GM12878 (cell line): ENCODE measurements at regions not wholly inside any gene's neighbourhood (a gene's known extent, or its start where the extent isn't known, plus 50 kb on each side); places are given as distances from the start of the nearest gene placed in this dataset.

Experiments used
- ATAC-seq: fragments of 200-7000 bp; cut with Tn5 transposase; 3 replicates; pipeline ENCODE4 v1.9.1; 2020; ENCODE audit warnings: mild to moderate bottlenecking, moderate library complexity
- BruUV-seq: library from RNA; stranded (reverse); fragments of 400-500 nt; replicated peaks from 2 replicates; lab custom pipeline; 2021; lab: Mats Ljungman, UMichigan
- CTCF ChIA-PET: fragments of 300-600 bp; sonication (Branson Sonifier 250); formaldehyde crosslinking; extraction: SDS; loops from one replicate; lab custom pipeline; 2021; ENCODE audit warnings: inconsistent platforms; lab: Yijun Ruan, JAX
- POLR2A ChIA-PET: fragments of 350-600 bp; formaldehyde crosslinking; extraction: SDS; loops from one replicate; lab custom pipeline; 2021; ENCODE audit warnings: inconsistent platforms; lab: Charles Lee
- RAD21 ChIA-PET: fragments of 300-600 bp; sonication (Branson Sonifier 250); formaldehyde crosslinking; loops from one replicate; lab custom pipeline; 2023; ENCODE audit warnings: antibody characterized with exemption; ENCODE audit not compliant: unreplicated experiment; lab: Charles Lee
- SMC1A ChIA-PET: fragments of 300-600 bp; sonication (Branson Sonifier 250); formaldehyde crosslinking; loops from one replicate; lab custom pipeline; 2023; ENCODE audit not compliant: unreplicated experiment, uncharacterized antibody; lab: Charles Lee
- DNase-seq: peaks from one replicate; pipeline ENCODE4 v3.0.0-alpha.2; 2011; ENCODE audit warnings: low read depth, low spot score
- FAIRE-seq: peaks from 3 replicates; lab custom pipeline; 2011; peaks lifted over from hg19 to GRCh38; lab: Jason Lieb, UNC
- H2AFZ ChIP-seq: 2 replicates; pipeline ENCODE4 v1.6.0; 2011; ENCODE audit warnings: low read depth, low read length, control low read depth; ENCODE audit not compliant: control insufficient read depth
- H3K27ac ChIP-seq: 2 replicates; pipeline ENCODE4 v1.5.1; 2011; ENCODE audit warnings: control low read depth; ENCODE audit not compliant: control insufficient read depth, insufficient read depth
- H3K27me3 ChIP-seq, 2 experiments: replicated peaks in 1 of 2; 2 replicates each; pipeline versions ENCODE4 v1.6.0 to v1.6.1; 2011; ENCODE audit warnings: low read length in 1 of 2; ENCODE audit not compliant: control insufficient read depth in 2 of 2, insufficient read depth in 2 of 2
- H3K36me3 ChIP-seq, 2 experiments: 2 replicates each; pipeline ENCODE4 v1.5.1; 2011; ENCODE audit warnings: low read length in 1 of 2; ENCODE audit not compliant: control insufficient read depth in 2 of 2, insufficient read depth in 2 of 2
- H3K4me1 ChIP-seq: 2 replicates; pipeline ENCODE4 v1.6.1; 2011; ENCODE audit warnings: mild to moderate bottlenecking, low read length, moderate library complexity, mixed read lengths; ENCODE audit not compliant: control insufficient read depth, insufficient read depth
- H3K4me2 ChIP-seq: 2 replicates; pipeline ENCODE4 v1.6.0; 2011; ENCODE audit warnings: control low read depth; ENCODE audit not compliant: control insufficient read depth, insufficient read depth
- H3K4me3 ChIP-seq: fragments of 200-600 bp; sonication (generic); 2 replicates; pipeline ENCODE4 v1.5.1; 2016
- H3K79me2 ChIP-seq: 2 replicates; pipeline ENCODE4 v1.6.0; 2011; ENCODE audit warnings: low read length; ENCODE audit not compliant: control insufficient read depth, insufficient read depth
- H3K9ac ChIP-seq: 2 replicates; pipeline ENCODE4 v1.8.0; 2011; ENCODE audit warnings: low read length, control low read depth, mixed read lengths; ENCODE audit not compliant: control insufficient read depth, insufficient read depth
- H3K9me3 ChIP-seq: replicated peaks from 3 replicates; pipeline ENCODE4 v1.5.1; 2011; ENCODE audit warnings: mild to moderate bottlenecking, low read length; ENCODE audit not compliant: control insufficient read depth, insufficient read depth
- H4K20me1 ChIP-seq: 2 replicates; pipeline ENCODE4 v1.6.0; 2011; ENCODE audit not compliant: control insufficient read depth, insufficient read depth
- ASH2L ChIP-seq: fragments of 300-600, 200-600 bp; sonication (generic); IDR thresholded peaks from 2 replicates; pipeline ENCODE4 v1.6.1; 2017; ENCODE audit warnings: low read depth, mild to moderate bottlenecking, borderline replicate concordance
- BCLAF1 ChIP-seq: fragments of 450-650 bp; IDR thresholded peaks from 2 replicates; pipeline ENCODE4 v1.6.1; 2017; ENCODE audit warnings: antibody characterized with exemption, mild to moderate bottlenecking, moderate library complexity
- BHLHE40 ChIP-seq, 2 experiments: fragments of 450-650 bp in 1 of 2; IDR thresholded peaks; 2 replicates each; pipeline ENCODE4 v1.6.1; 2011 to 2017; ENCODE audit warnings: low read depth in 2 of 2, borderline replicate concordance in 1 of 2, improper control_type of control experiment in 1 of 2, low read length in 1 of 2, mild to moderate bottlenecking in 1 of 2
- NBN ChIP-seq: fragments of 450-650 bp; IDR thresholded peaks from 2 replicates; pipeline ENCODE4 v1.6.1; 2016
- NFIC ChIP-seq: IDR thresholded peaks from 2 replicates; pipeline ENCODE4 v1.6.1; 2012; ENCODE audit warnings: low read depth, mild to moderate bottlenecking, inconsistent platforms, low read length, moderate library complexity
- RAD21 ChIP-seq: IDR thresholded peaks from 2 replicates; pipeline ENCODE4 v1.6.1; 2011; ENCODE audit warnings: mild to moderate bottlenecking, low read depth, low read length, moderate library complexity; ENCODE audit not compliant: insufficient read depth
- WGBS: methylation state at CpG from one replicate; pipeline ENCODE4 v1.1.6; 2016; ENCODE audit warnings: low lambda C conversion rate; ENCODE audit not compliant: insufficient replicate concordance, insufficient coverage; ENCODE audit errors: missing lambda C conversion rate; 5-methylcytosine and 5-hydroxymethylcytosine counted together
- in situ Hi-C: fragments of 300-500 bp; cut with MboI; formaldehyde crosslinking; loops from 9 replicates; pipeline ENCODE4 v1.14.3; 2018; ENCODE audit warnings: mixed read lengths
- intact Hi-C: fragments of 100-400 bp; cut with micrococcal nuclease; formaldehyde crosslinking; loops from one replicate; pipeline ENCODE4 v1.14.2; 2022; ENCODE audit not compliant: unreplicated experiment
- TF ChIP-seq, protein P1 (sequence below): fragments of 450-650 bp; formaldehyde crosslinking; IDR thresholded peaks from 2 replicates; pipeline ENCODE4 v1.4.0; 2020; ENCODE audit warnings: mild to moderate bottlenecking, moderate library complexity
- TF ChIP-seq, protein P2 (sequence below), 3 experiments: IDR thresholded peaks in 2 of 3; conservative IDR thresholded peaks in 1 of 3; 2 replicates each; pipeline ENCODE4 v1.5.1; 2011; ENCODE audit warnings: low read depth in 3 of 3, low read length in 3 of 3, mild to moderate bottlenecking in 3 of 3, control low read depth in 2 of 3, moderate library complexity in 2 of 3, inconsistent platforms in 1 of 3, mixed read lengths in 1 of 3; ENCODE audit not compliant: control insufficient read depth in 2 of 3, insufficient read depth in 1 of 3; ENCODE audit errors: extremely low read depth in 1 of 3

GRCh38 chr17:34443619-34444469 is 80.8 kb upstream of the CCL1 start:
- FAIRE-seq (no peak), ATAC-seq (peak; percentile 57; the same call in 2 of the 3 replicates), DNase-seq (no peak)
- H3K79me2 ChIP-seq, result no peaks in the 10 kb centered on the region
- no peaks in the 10 kb centered on the region for H3K4me1 ChIP-seq
- in situ Hi-C loops (no loop called here), intact Hi-C loops (no loop called here)
- H3K9ac ChIP-seq, result no peak overlapping the region
- no peak overlapping the region for H3K4me2 ChIP-seq
- SMC1A ChIA-PET, result interaction anchor here (0.6 kb wide), 1 partner anchor 90 kb away, joined by 3 read pairs; no protein-coding TSS in a partner anchor
- 4% methylated on average over 12 of the region's 12 CpGs for WGBS
- H4K20me1 ChIP-seq, result no peaks in the 10 kb centered on the region; the same call in 1 of the 2 replicates
- POLR2A ChIA-PET, result no interaction called here
- CTCF ChIA-PET, result no interaction called here
- H3K9me3 ChIP-seq, result no peaks in the 10 kb centered on the region
- peaks cover 3 to 5% of the 10 kb centered on the region in 2 experiments; a peak in 3 of 4 replicates for H3K27me3 ChIP-seq
- no peak overlapping the region for H3K4me3 ChIP-seq
- no peak overlapping the region for H2AFZ ChIP-seq
- RAD21 ChIA-PET, result no interaction called here
- no peak overlapping the region for H3K27ac ChIP-seq
- no peaks in the 10 kb centered on the region for H3K36me3 ChIP-seq
- no peak for TF ChIP-seq BCLAF1
- TF ChIP-seq NFIC, result no peak
- no peak for TF ChIP-seq NBN
- TF ChIP-seq, protein P1, sequence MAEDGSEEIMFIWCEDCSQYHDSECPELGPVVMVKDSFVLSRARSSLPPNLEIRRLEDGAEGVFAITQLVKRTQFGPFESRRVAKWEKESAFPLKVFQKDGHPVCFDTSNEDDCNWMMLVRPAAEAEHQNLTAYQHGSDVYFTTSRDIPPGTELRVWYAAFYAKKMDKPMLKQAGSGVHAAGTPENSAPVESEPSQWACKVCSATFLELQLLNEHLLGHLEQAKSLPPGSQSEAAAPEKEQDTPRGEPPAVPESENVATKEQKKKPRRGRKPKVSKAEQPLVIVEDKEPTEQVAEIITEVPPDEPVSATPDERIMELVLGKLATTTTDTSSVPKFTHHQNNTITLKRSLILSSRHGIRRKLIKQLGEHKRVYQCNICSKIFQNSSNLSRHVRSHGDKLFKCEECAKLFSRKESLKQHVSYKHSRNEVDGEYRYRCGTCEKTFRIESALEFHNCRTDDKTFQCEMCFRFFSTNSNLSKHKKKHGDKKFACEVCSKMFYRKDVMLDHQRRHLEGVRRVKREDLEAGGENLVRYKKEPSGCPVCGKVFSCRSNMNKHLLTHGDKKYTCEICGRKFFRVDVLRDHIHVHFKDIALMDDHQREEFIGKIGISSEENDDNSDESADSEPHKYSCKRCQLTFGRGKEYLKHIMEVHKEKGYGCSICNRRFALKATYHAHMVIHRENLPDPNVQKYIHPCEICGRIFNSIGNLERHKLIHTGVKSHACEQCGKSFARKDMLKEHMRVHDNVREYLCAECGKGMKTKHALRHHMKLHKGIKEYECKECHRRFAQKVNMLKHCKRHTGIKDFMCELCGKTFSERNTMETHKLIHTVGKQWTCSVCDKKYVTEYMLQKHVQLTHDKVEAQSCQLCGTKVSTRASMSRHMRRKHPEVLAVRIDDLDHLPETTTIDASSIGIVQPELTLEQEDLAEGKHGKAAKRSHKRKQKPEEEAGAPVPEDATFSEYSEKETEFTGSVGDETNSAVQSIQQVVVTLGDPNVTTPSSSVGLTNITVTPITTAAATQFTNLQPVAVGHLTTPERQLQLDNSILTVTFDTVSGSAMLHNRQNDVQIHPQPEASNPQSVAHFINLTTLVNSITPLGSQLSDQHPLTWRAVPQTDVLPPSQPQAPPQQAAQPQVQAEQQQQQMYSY (CRISPR knock-in tag), result no peak
- TF ChIP-seq BHLHE40 (IDR thresholded peaks at IDR 0.05; ENCODE audit: borderline replicate concordance in 1 of 2, low read depth in 2 of 2, low read length in 1 of 2), result no peak
- peak; percentile 44 for TF ChIP-seq RAD21
- TF ChIP-seq, protein P2, sequence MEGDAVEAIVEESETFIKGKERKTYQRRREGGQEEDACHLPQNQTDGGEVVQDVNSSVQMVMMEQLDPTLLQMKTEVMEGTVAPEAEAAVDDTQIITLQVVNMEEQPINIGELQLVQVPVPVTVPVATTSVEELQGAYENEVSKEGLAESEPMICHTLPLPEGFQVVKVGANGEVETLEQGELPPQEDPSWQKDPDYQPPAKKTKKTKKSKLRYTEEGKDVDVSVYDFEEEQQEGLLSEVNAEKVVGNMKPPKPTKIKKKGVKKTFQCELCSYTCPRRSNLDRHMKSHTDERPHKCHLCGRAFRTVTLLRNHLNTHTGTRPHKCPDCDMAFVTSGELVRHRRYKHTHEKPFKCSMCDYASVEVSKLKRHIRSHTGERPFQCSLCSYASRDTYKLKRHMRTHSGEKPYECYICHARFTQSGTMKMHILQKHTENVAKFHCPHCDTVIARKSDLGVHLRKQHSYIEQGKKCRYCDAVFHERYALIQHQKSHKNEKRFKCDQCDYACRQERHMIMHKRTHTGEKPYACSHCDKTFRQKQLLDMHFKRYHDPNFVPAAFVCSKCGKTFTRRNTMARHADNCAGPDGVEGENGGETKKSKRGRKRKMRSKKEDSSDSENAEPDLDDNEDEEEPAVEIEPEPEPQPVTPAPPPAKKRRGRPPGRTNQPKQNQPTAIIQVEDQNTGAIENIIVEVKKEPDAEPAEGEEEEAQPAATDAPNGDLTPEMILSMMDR (IDR thresholded peaks at IDR 0.05 in 2 of 3, conservative IDR thresholded peaks at IDR 0.05 in 1 of 3; ENCODE audit: control insufficient read depth in 2 of 3, extremely low read depth in 1 of 3, insufficient read depth in 1 of 3, low read depth in 3 of 3, low read length in 3 of 3), result peak in 2 of 3 experiments; percentile 15 to 34; a peak in 2 of 6 replicates
- TF ChIP-seq ASH2L, result no peak
- no TSS peak for BruUV-seq
